Heart left ventricle (tissue), 13 donors: ENCODE measurements at regions not wholly inside any gene's neighbourhood (a gene's known extent, or its start where the extent isn't known, plus 50 kb on each side); places are given as distances from the start of the nearest gene placed in this dataset.

Experiments used
- CTCF ChIP-seq, 12 donors: fragments of 200-600 bp; sonication (generic) in 4 of 12; IDR thresholded peaks; one replicate each; pipeline versions ENCODE4 v1.5.0 to v1.8.0; 2018 to 2022; ENCODE audit warnings: antibody characterized with exemption in 12 of 12, mild to moderate bottlenecking in 5 of 12
- POLR2A ChIP-seq, 2 donors: fragments of 450-650 bp; IDR thresholded peaks; one replicate each; pipeline ENCODE4 v1.6.1; 2017; ENCODE audit warnings: antibody characterized with exemption in 2 of 2, mild to moderate bottlenecking in 2 of 2, moderate library complexity in 2 of 2
- donor health status: ischemic (EF 13 %, LVEDD 7.1; RV severe dilation, severe dysfunction).
- donor health status: DM: no; HTN: yes; CAD: no.
- donor health status: DM: no; HTN: no; CAD: no.
- donor health status: ischemic (EF 25% LVEDD 6.9; RV normal size, moderate dysfunction).
- donor health status: ischemic (EF 25% LVEDD 5.7; RV mildly dilated, moderate dysfunction).
- donor health status: ischemic (EF 35%, LVEDD 5.7; RV mildly dilated, moderate dysfunction).
- donor health status: nonischemic (EF 11% LVEDD 7.7; RV severe dilation, severe dysfunction).
- donor health status: DM: yes; HTN: yes; CAD: no.
- donor health status: PGD.
- donor health status: ischemic (EF 29% LVEDD 5.4; RV normal size, mild dysfunction).
- donor health status: nonischemic (EF 23%, LVEDD 6.1; RV moderate dilation, normal function).

GRCh38 chr18:72651033-72651432 lies 106.9 kb upstream of the CBLN2 start:
- no peak for TF ChIP-seq CTCF (IDR thresholded peaks at IDR 0.05)
- no peak for TF ChIP-seq POLR2A (IDR thresholded peaks at IDR 0.05)
